ENCODE measurements at regions not wholly inside any gene's neighbourhood (a gene's known extent, or its start where the extent isn't known, plus 50 kb on each side); places are given as distances from the start of the nearest gene placed in this dataset.

DNA sequence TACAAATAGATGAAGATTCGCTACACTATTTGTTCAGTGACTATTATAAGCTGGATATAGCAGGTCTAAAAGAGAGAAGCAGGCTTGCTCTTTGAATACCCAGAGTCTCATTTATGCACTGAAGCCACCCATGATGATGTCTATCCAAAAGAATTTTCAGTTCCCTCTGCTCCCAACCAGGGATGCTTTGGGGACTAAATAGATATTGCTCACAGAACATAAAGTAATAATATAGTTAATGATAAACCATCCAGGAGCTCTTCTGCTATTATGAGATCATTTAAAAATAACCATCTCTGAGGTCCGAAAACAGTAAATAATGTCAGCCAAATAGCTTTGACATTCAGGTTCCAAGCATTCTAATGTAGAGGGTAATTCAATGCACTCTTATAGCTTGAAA is 875.4 kb downstream of the SORCS3 start:
- Histone ChIP-seq H3K9me1 (replicated peaks; ENCODE audit: control insufficient read depth, extremely low read depth, insufficient read depth, low read length) (no peaks in the 10 kb centered on the region), H3K27me3 (ENCODE audit: control insufficient read depth in 2 of 2, insufficient read depth in 2 of 2, low read length in 2 of 2) (no peaks in the 10 kb centered on the region), H3K9ac (replicated peaks; ENCODE audit: extremely low read depth, insufficient read depth, low read length) (no peak overlapping the region), H3K27ac (ENCODE audit: insufficient read depth, low read depth, low read length) (no peak overlapping the region), H3K79me2 (ENCODE audit: control insufficient read depth, insufficient read depth, low read length) (no peaks in the 10 kb centered on the region), H3K9me3 (replicated peaks; ENCODE audit: control insufficient read depth, insufficient read depth, low read length) (peaks cover 2% of the 10 kb centered on the region), H2AFZ (ENCODE audit: low read depth, low read length) (no peak overlapping the region), H3K4me2 (ENCODE audit: insufficient read depth, low read length) (no peak overlapping the region), H3K4me3 (replicated peaks in 1 of 3; ENCODE audit: insufficient read depth in 1 of 3, low read depth in 1 of 3, low read length in 3 of 3) (no peak overlapping the region), H4K20me1 (replicated peaks; ENCODE audit: control insufficient read depth, extremely low read depth, insufficient read depth, low read length) (no peaks in the 10 kb centered on the region), H3K4me1 (ENCODE audit: control insufficient read depth, extremely low read depth, insufficient read depth, low read length) (no peaks in the 10 kb centered on the region), H3K36me3 (ENCODE audit: control insufficient read depth in 2 of 2, extremely low read depth in 1 of 2, insufficient read depth in 2 of 2, low read length in 2 of 2) (no peaks in the 10 kb centered on the region)
- no peak for FAIRE-seq
- dilution Hi-C loops (cut with MboI; ENCODE audit: extremely low pct_ligation_motif_present, low sequenced_read_pairs) (no loop called here), intact Hi-C loops (cut with micrococcal nuclease) (no loop called here)
- TF ChIP-seq, protein P1, sequence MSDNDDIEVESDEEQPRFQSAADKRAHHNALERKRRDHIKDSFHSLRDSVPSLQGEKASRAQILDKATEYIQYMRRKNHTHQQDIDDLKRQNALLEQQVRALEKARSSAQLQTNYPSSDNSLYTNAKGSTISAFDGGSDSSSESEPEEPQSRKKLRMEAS (IDR thresholded peaks at IDR 0.05; ENCODE audit: insufficient read depth, insufficient read length): no peak
- TF ChIP-seq POLR2A (IDR thresholded peaks at IDR 0.05; ENCODE audit: low read depth, low read length) (no peak), JUN (IDR thresholded peaks at IDR 0.05; ENCODE audit: borderline replicate concordance, insufficient read depth, insufficient read length, low read depth) (no peak), FOS (IDR thresholded peaks at IDR 0.05; ENCODE audit: borderline replicate concordance, insufficient read depth, low read length) (no peak), GATA2 (IDR thresholded peaks at IDR 0.05; ENCODE audit: insufficient read depth, insufficient read length, low read depth, low read length) (no peak), POLR2AphosphoS5 (IDR thresholded peaks at IDR 0.05; ENCODE audit: insufficient read depth, low read depth, low read length) (no peak), EZH2 (IDR thresholded peaks at IDR 0.05; ENCODE audit: borderline replicate concordance, low read depth, low read length, severe bottlenecking) (no peak)
- ChIA-PET CTCF (no interaction called here), POLR2A (no interaction called here)
- BruUV-seq (replicated peaks): no TSS peak
- no peak for DNase-seq (ENCODE audit: low read depth, low spot score)

GRCh38 chr10:105514106-105514505 is 873.0 kb downstream of the SORCS3 start:
- TF ChIP-seq MYC (IDR thresholded peaks at IDR 0.05; ENCODE audit: low read depth, low read length) (no peak), POLR2A (IDR thresholded peaks at IDR 0.05; ENCODE audit: low read depth, low read length) (no peak), POLR2AphosphoS5 (IDR thresholded peaks at IDR 0.05; ENCODE audit: insufficient read depth, low read depth, low read length) (no peak), JUN (IDR thresholded peaks at IDR 0.05; ENCODE audit: borderline replicate concordance, insufficient read depth, insufficient read length, low read depth) (no peak), FOS (IDR thresholded peaks at IDR 0.05; ENCODE audit: borderline replicate concordance, insufficient read depth, low read length) (no peak), EZH2 (IDR thresholded peaks at IDR 0.05; ENCODE audit: borderline replicate concordance, low read depth, low read length, severe bottlenecking) (no peak), GATA2 (IDR thresholded peaks at IDR 0.05; ENCODE audit: insufficient read depth, insufficient read length, low read depth, low read length) (no peak)
- TF ChIP-seq, protein P1 (IDR thresholded peaks at IDR 0.05; ENCODE audit: insufficient read depth, insufficient read length): no peak
- TF ChIP-seq, protein P2, sequence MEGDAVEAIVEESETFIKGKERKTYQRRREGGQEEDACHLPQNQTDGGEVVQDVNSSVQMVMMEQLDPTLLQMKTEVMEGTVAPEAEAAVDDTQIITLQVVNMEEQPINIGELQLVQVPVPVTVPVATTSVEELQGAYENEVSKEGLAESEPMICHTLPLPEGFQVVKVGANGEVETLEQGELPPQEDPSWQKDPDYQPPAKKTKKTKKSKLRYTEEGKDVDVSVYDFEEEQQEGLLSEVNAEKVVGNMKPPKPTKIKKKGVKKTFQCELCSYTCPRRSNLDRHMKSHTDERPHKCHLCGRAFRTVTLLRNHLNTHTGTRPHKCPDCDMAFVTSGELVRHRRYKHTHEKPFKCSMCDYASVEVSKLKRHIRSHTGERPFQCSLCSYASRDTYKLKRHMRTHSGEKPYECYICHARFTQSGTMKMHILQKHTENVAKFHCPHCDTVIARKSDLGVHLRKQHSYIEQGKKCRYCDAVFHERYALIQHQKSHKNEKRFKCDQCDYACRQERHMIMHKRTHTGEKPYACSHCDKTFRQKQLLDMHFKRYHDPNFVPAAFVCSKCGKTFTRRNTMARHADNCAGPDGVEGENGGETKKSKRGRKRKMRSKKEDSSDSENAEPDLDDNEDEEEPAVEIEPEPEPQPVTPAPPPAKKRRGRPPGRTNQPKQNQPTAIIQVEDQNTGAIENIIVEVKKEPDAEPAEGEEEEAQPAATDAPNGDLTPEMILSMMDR (IDR thresholded peaks at IDR 0.05; ENCODE audit: extremely low read depth in 1 of 2, insufficient read depth in 1 of 2, low read depth in 1 of 2, low read length in 2 of 2): no peak
- dilution Hi-C loops (cut with MboI; ENCODE audit: extremely low pct_ligation_motif_present, low sequenced_read_pairs): no loop called here
- peaks cover 3% of the 10 kb centered on the region for H3K9me3 ChIP-seq (replicated peaks; ENCODE audit: control insufficient read depth, insufficient read depth, low read length)
- no TSS peak for BruUV-seq (replicated peaks)
- no peaks in the 10 kb centered on the region for H3K36me3 ChIP-seq (ENCODE audit: control insufficient read depth in 2 of 2, extremely low read depth in 1 of 2, insufficient read depth in 2 of 2, low read length in 2 of 2)
- H3K9me1 ChIP-seq (replicated peaks; ENCODE audit: control insufficient read depth, extremely low read depth, insufficient read depth, low read length): no peaks in the 10 kb centered on the region
- ChIA-PET CTCF (no interaction called here), POLR2A (no interaction called here)
- no peak overlapping the region for H3K4me3 ChIP-seq (replicated peaks in 1 of 3; ENCODE audit: insufficient read depth in 1 of 3, low read depth in 1 of 3, low read length in 3 of 3)
- no peak overlapping the region for H2AFZ ChIP-seq (ENCODE audit: low read depth, low read length)
- no peak overlapping the region for H3K9ac ChIP-seq (replicated peaks; ENCODE audit: extremely low read depth, insufficient read depth, low read length)
- no peaks in the 10 kb centered on the region for H3K4me1 ChIP-seq (ENCODE audit: control insufficient read depth, extremely low read depth, insufficient read depth, low read length)
- intact Hi-C loops (cut with micrococcal nuclease): no loop called here
- no peaks in the 10 kb centered on the region for H3K27me3 ChIP-seq (ENCODE audit: control insufficient read depth in 2 of 2, insufficient read depth in 2 of 2, low read length in 2 of 2)
- H4K20me1 ChIP-seq (replicated peaks; ENCODE audit: control insufficient read depth, extremely low read depth, insufficient read depth, low read length): no peaks in the 10 kb centered on the region
- DNase-seq (ENCODE audit: low read depth, low spot score) (no peak), FAIRE-seq (no peak)
- no peak overlapping the region for H3K4me2 ChIP-seq (ENCODE audit: insufficient read depth, low read length)
- no peaks in the 10 kb centered on the region for H3K79me2 ChIP-seq (ENCODE audit: control insufficient read depth, insufficient read depth, low read length)
- no peak overlapping the region for H3K27ac ChIP-seq (ENCODE audit: insufficient read depth, low read depth, low read length)

Data from endothelial cell of umbilical vein (primary cell).